ENCODE measurements at regions not wholly inside any gene's neighbourhood (a gene's known extent, or its start where the extent isn't known, plus 50 kb on each side); places are given as distances from the start of the nearest gene placed in this dataset.

GRCh38 chr1:94714552-94714951 is 105.6 kb upstream of the SLC44A3 start:
- TF ChIP-seq, protein P1, sequence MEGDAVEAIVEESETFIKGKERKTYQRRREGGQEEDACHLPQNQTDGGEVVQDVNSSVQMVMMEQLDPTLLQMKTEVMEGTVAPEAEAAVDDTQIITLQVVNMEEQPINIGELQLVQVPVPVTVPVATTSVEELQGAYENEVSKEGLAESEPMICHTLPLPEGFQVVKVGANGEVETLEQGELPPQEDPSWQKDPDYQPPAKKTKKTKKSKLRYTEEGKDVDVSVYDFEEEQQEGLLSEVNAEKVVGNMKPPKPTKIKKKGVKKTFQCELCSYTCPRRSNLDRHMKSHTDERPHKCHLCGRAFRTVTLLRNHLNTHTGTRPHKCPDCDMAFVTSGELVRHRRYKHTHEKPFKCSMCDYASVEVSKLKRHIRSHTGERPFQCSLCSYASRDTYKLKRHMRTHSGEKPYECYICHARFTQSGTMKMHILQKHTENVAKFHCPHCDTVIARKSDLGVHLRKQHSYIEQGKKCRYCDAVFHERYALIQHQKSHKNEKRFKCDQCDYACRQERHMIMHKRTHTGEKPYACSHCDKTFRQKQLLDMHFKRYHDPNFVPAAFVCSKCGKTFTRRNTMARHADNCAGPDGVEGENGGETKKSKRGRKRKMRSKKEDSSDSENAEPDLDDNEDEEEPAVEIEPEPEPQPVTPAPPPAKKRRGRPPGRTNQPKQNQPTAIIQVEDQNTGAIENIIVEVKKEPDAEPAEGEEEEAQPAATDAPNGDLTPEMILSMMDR (conservative IDR thresholded peaks at IDR 0.05; ENCODE audit: low read depth, low read length), result no peak
- TF ChIP-seq POLR2A (IDR thresholded peaks at IDR 0.05; ENCODE audit: low read depth, low read length) (no peak), CEBPB (IDR thresholded peaks at IDR 0.05; ENCODE audit: low read depth, low read length) (no peak)
